IPS DF 6.9 (cell line): ENCODE measurements at regions not wholly inside any gene's neighbourhood (a gene's known extent, or its start where the extent isn't known, plus 50 kb on each side); places are given as distances from the start of the nearest gene placed in this dataset.

Source experiments
- DNase-seq: peaks from one replicate; pipeline ENCODE4 v3.0.0-alpha.2; 2013; ENCODE audit warnings: low read depth, low spot score
- H3K27ac ChIP-seq: one replicate; pipeline ENCODE4 v1.5.1; 2013; ENCODE audit warnings: low read length, control low read depth
- H3K27me3 ChIP-seq: 2 replicates; pipeline ENCODE4 v1.6.1; 2013; ENCODE audit warnings: mild to moderate bottlenecking, low read length; ENCODE audit not compliant: control insufficient read depth, insufficient read depth
- H3K36me3 ChIP-seq: 2 replicates; pipeline ENCODE4 v1.6.1; 2013; ENCODE audit warnings: low read length; ENCODE audit not compliant: control insufficient read depth, insufficient read depth
- H3K4me1 ChIP-seq: 2 replicates; pipeline ENCODE4 v1.6.1; 2013; ENCODE audit warnings: low read length; ENCODE audit not compliant: control insufficient read depth, insufficient read depth
- H3K4me3 ChIP-seq: 2 replicates; pipeline ENCODE4 v1.5.1; 2013; ENCODE audit warnings: mild to moderate bottlenecking, low read length
- H3K9me3 ChIP-seq: 2 replicates; pipeline ENCODE4 v1.6.1; 2013; ENCODE audit warnings: low read length, inconsistent platforms; ENCODE audit not compliant: control insufficient read depth, insufficient read depth
- WGBS: extraction: QIAGEN DNeasy Blood & Tissue Kit; methylation state at CpG from one replicate; pipeline ENCODE4 v1.1.7; 2013; ENCODE audit warnings: mixed read lengths, missing lambda C conversion rate; ENCODE audit not compliant: insufficient read length, insufficient coverage; 5-methylcytosine and 5-hydroxymethylcytosine counted together

- WGBS: no CpG with 5 or more reads among the region's 4 CpGs
- Histone ChIP-seq H3K9me3 (peaks cover 2% of the 10 kb centered on the region), H3K4me1 (0 out of 2 replicates have a peak, but pooled peaks cover 2% of the 10 kb centered on the region), H3K36me3 (no peaks in the 10 kb centered on the region), H3K4me3 (no peak overlapping the region), H3K27ac (no peak overlapping the region), H3K27me3 (no peaks in the 10 kb centered on the region)
- no peak for DNase-seq
Measured at GRCh38 chr2:43123028-43123427, 103.4 kb downstream of the ZFP36L2 start.

- Histone ChIP-seq H3K27ac (no peak overlapping the region), H3K27me3 (no peaks in the 10 kb centered on the region), H3K4me3 (no peak overlapping the region), H3K4me1 (0 out of 2 replicates have a peak, but pooled peaks cover 2% of the 10 kb centered on the region), H3K36me3 (no peaks in the 10 kb centered on the region), H3K9me3 (peaks cover 2% of the 10 kb centered on the region)
- DNase-seq: no peak
- no CpG with 5 or more reads among the region's 4 CpGs for WGBS
Measured at GRCh38 chr2:43121580-43122314, 104.7 kb downstream of the ZFP36L2 start.

- DNase-seq: no peak
Measured at GRCh38 chr2:43119303-43119702, 107.1 kb downstream of the ZFP36L2 start.

GRCh38 chr2:43117521-43118143 lies 108.8 kb downstream of the ZFP36L2 start:
- no CpG with 5 or more reads among the region's 2 CpGs for WGBS

More at GRCh38 chr2:43119303-43119702, 107.1 kb downstream of the ZFP36L2 start:
- H3K27ac ChIP-seq: no peak overlapping the region
- H3K27me3 ChIP-seq: no peaks in the 10 kb centered on the region
- no peaks in the 10 kb centered on the region for H3K36me3 ChIP-seq
- WGBS: no CpG with 5 or more reads among the region's 1 CpG
- H3K4me1 ChIP-seq: 0 out of 2 replicates have a peak, but pooled peaks cover 2% of the 10 kb centered on the region
- peaks cover 2% of the 10 kb centered on the region for H3K9me3 ChIP-seq
- no peak overlapping the region for H3K4me3 ChIP-seq

GRCh38 chr2:43116988-43117387 lies 109.4 kb downstream of the ZFP36L2 start:
- no peak for DNase-seq
- Histone ChIP-seq H3K4me1 (0 out of 2 replicates have a peak, but pooled peaks cover 2% of the 10 kb centered on the region), H3K36me3 (no peaks in the 10 kb centered on the region), H3K27me3 (no peaks in the 10 kb centered on the region), H3K27ac (no peak overlapping the region), H3K9me3 (peaks cover 2% of the 10 kb centered on the region), H3K4me3 (no peak overlapping the region)
- WGBS: no CpG with 5 or more reads among the region's 3 CpGs

More at GRCh38 chr2:43117521-43118143, 108.8 kb downstream of the ZFP36L2 start:
- no peak overlapping the region for H3K27ac ChIP-seq
- 0 out of 2 replicates have a peak, but pooled peaks cover 2% of the 10 kb centered on the region for H3K4me1 ChIP-seq
- no peak overlapping the region for H3K4me3 ChIP-seq
- no peaks in the 10 kb centered on the region for H3K27me3 ChIP-seq
- no peaks in the 10 kb centered on the region for H3K36me3 ChIP-seq
- H3K9me3 ChIP-seq: peaks cover 2% of the 10 kb centered on the region
- no peak for DNase-seq

- Histone ChIP-seq H3K27me3 (no peaks in the 10 kb centered on the region), H3K9me3 (peaks cover 2% of the 10 kb centered on the region), H3K36me3 (no peaks in the 10 kb centered on the region), H3K4me1 (no peaks in the 10 kb centered on the region), H3K27ac (no peak overlapping the region), H3K4me3 (no peak overlapping the region)
- DNase-seq: no peak
- WGBS: no CpG with 5 or more reads among the region's 5 CpGs
Measured at GRCh38 chr2:43115881-43116280, 110.5 kb downstream of the ZFP36L2 start.

GRCh38 chr2:43114210-43114609 lies 112.2 kb downstream of the ZFP36L2 start:
- DNase-seq: no peak
- Histone ChIP-seq H3K27ac (no peak overlapping the region), H3K4me3 (no peak overlapping the region), H3K27me3 (no peaks in the 10 kb centered on the region), H3K9me3 (no peaks in the 10 kb centered on the region; the same call in 1 of the 2 replicates), H3K36me3 (no peaks in the 10 kb centered on the region), H3K4me1 (no peaks in the 10 kb centered on the region)

- Histone ChIP-seq H3K4me1 (no peaks in the 10 kb centered on the region), H3K27ac (no peak overlapping the region), H3K27me3 (no peaks in the 10 kb centered on the region), H3K4me3 (no peak overlapping the region), H3K9me3 (no peaks in the 10 kb centered on the region), H3K36me3 (no peaks in the 10 kb centered on the region)
- DNase-seq: no peak
- no CpG with 5 or more reads among the region's 7 CpGs for WGBS
Measured at GRCh38 chr2:43111788-43112554, 114.4 kb downstream of the ZFP36L2 start.

- no CpG with 5 or more reads among the region's 10 CpGs for WGBS
- H3K36me3 ChIP-seq: no peaks in the 10 kb centered on the region
- H3K27me3 ChIP-seq: no peaks in the 10 kb centered on the region
- H3K4me1 ChIP-seq: no peaks in the 10 kb centered on the region; the same call in 1 of the 2 replicates
- H3K27ac ChIP-seq: no peak overlapping the region
- no peak overlapping the region for H3K4me3 ChIP-seq
- no peak for DNase-seq
- no peaks in the 10 kb centered on the region for H3K9me3 ChIP-seq
Measured at GRCh38 chr2:43110442-43110871, 115.9 kb downstream of the ZFP36L2 start.

GRCh38 chr2:43109261-43109743 lies 117.1 kb downstream of the ZFP36L2 start:
- WGBS: no CpG with 5 or more reads among the region's 2 CpGs
- DNase-seq: no peak
- Histone ChIP-seq H3K36me3 (no peaks in the 10 kb centered on the region), H3K27me3 (no peaks in the 10 kb centered on the region), H3K4me1 (no peaks in the 10 kb centered on the region; the same call in 1 of the 2 replicates), H3K9me3 (no peaks in the 10 kb centered on the region), H3K27ac (no peak overlapping the region), H3K4me3 (no peak overlapping the region)
